ENCODE measurements at regions not wholly inside any gene's neighbourhood (a gene's known extent, or its start where the extent isn't known, plus 50 kb on each side); places are given as distances from the start of the nearest gene placed in this dataset.
"Not testable (repeated sequence)": the region's sequence is repeated elsewhere in the genome, so short reads cannot be mapped to it uniquely, and the experiment has no call there.

- dilution Hi-C loops (cut with MboI; ENCODE audit: extremely low pct_ligation_motif_present, low sequenced_read_pairs), result no loop called here
- FAIRE-seq (no peak), DNase-seq (ENCODE audit: low read depth, low spot score) (no peak)
- Histone ChIP-seq H3K4me3 (ENCODE audit: control insufficient read depth in 2 of 3, extremely low read depth in 1 of 3, insufficient read depth in 2 of 3, low read depth in 1 of 3, low read length in 3 of 3) (no peak overlapping the region), H3K79me2 (ENCODE audit: control insufficient read depth, insufficient read depth, low read length) (no peaks in the 10 kb centered on the region), H2AFZ (ENCODE audit: control insufficient read depth, low read length) (no peak overlapping the region), H3K4me1 (ENCODE audit: control insufficient read depth, extremely low read depth, insufficient read depth, low read length) (no peaks in the 10 kb centered on the region), H3K9me1 (ENCODE audit: control insufficient read depth, extremely low read depth, insufficient read depth, low read length) (no peaks in the 10 kb centered on the region), H3K27me3 (ENCODE audit: control insufficient read depth, extremely low read depth, insufficient read depth, low read length) (no peaks in the 10 kb centered on the region), H4K20me1 (ENCODE audit: control insufficient read depth, extremely low read depth, insufficient read depth, low read length) (no peaks in the 10 kb centered on the region), H3K27ac (ENCODE audit: control insufficient read depth, insufficient read depth, low read length) (no peak overlapping the region), H3K9ac (ENCODE audit: control insufficient read depth, extremely low read depth, insufficient read depth, low read length) (no peak overlapping the region), H3K36me3 (ENCODE audit: control insufficient read depth in 2 of 2, extremely low read depth in 1 of 2, insufficient read depth in 2 of 2, low read length in 2 of 2) (no peaks in the 10 kb centered on the region), H3K4me2 (ENCODE audit: control insufficient read depth, extremely low read depth, insufficient read depth, low read depth, low read length) (no peak overlapping the region), H3K9me3 (ENCODE audit: control insufficient read depth, low read depth, low read length) (peaks cover 2% of the 10 kb centered on the region)
- no peak for TF ChIP-seq EZH2 (IDR thresholded peaks at IDR 0.05; ENCODE audit: low read length)
- TF ChIP-seq CTCF (optimal IDR thresholded peaks at IDR 0.05 in 1 of 3, IDR thresholded peaks at IDR 0.05 in 1 of 3, conservative IDR thresholded peaks at IDR 0.05 in 1 of 3; ENCODE audit: extremely low read depth in 1 of 3, insufficient read depth in 2 of 3, low read length in 3 of 3), result no peak
Measured at GRCh38 chr16:26464576-26465266, 602.0 kb upstream of the C16orf82 start.

GRCh38 chr16:26474405-26474804 lies 592.3 kb upstream of the C16orf82 start:
- H4K20me1 ChIP-seq (ENCODE audit: control insufficient read depth, extremely low read depth, insufficient read depth, low read length); H3K9me1 ChIP-seq (ENCODE audit: control insufficient read depth, extremely low read depth, insufficient read depth, low read length); H3K4me2 ChIP-seq (ENCODE audit: control insufficient read depth, extremely low read depth, insufficient read depth, low read depth, low read length); H3K9me3 ChIP-seq (ENCODE audit: control insufficient read depth, low read depth, low read length); H3K4me3 ChIP-seq (ENCODE audit: control insufficient read depth in 2 of 3, extremely low read depth in 1 of 3, insufficient read depth in 2 of 3, low read depth in 1 of 3, low read length in 3 of 3); H3K27me3 ChIP-seq (ENCODE audit: control insufficient read depth, extremely low read depth, insufficient read depth, low read length); dilution Hi-C loops (cut with MboI; ENCODE audit: extremely low pct_ligation_motif_present, low sequenced_read_pairs); DNase-seq (ENCODE audit: low read depth, low spot score); H3K79me2 ChIP-seq (ENCODE audit: control insufficient read depth, insufficient read depth, low read length); H3K36me3 ChIP-seq (ENCODE audit: control insufficient read depth in 2 of 2, extremely low read depth in 1 of 2, insufficient read depth in 2 of 2, low read length in 2 of 2); H2AFZ ChIP-seq (ENCODE audit: control insufficient read depth, low read length); H3K4me1 ChIP-seq (ENCODE audit: control insufficient read depth, extremely low read depth, insufficient read depth, low read length); H3K9ac ChIP-seq (ENCODE audit: control insufficient read depth, extremely low read depth, insufficient read depth, low read length); H3K27ac ChIP-seq (ENCODE audit: control insufficient read depth, insufficient read depth, low read length); FAIRE-seq: not testable (repeated sequence)

GRCh38 chr16:26475596-26475995 lies 591.1 kb upstream of the C16orf82 start:
- Histone ChIP-seq H4K20me1 (ENCODE audit: control insufficient read depth, extremely low read depth, insufficient read depth, low read length) (no peaks in the 10 kb centered on the region), H3K4me1 (ENCODE audit: control insufficient read depth, extremely low read depth, insufficient read depth, low read length) (no peaks in the 10 kb centered on the region), H3K9me1 (ENCODE audit: control insufficient read depth, extremely low read depth, insufficient read depth, low read length) (no peaks in the 10 kb centered on the region), H3K9ac (ENCODE audit: control insufficient read depth, extremely low read depth, insufficient read depth, low read length) (no peak overlapping the region), H3K9me3 (ENCODE audit: control insufficient read depth, low read depth, low read length) (no peaks in the 10 kb centered on the region), H3K27me3 (ENCODE audit: control insufficient read depth, extremely low read depth, insufficient read depth, low read length) (no peaks in the 10 kb centered on the region), H3K36me3 (ENCODE audit: control insufficient read depth in 2 of 2, extremely low read depth in 1 of 2, insufficient read depth in 2 of 2, low read length in 2 of 2) (no peaks in the 10 kb centered on the region), H3K4me2 (ENCODE audit: control insufficient read depth, extremely low read depth, insufficient read depth, low read depth, low read length) (no peak overlapping the region), H2AFZ (ENCODE audit: control insufficient read depth, low read length) (no peak overlapping the region), H3K79me2 (ENCODE audit: control insufficient read depth, insufficient read depth, low read length) (no peaks in the 10 kb centered on the region), H3K27ac (ENCODE audit: control insufficient read depth, insufficient read depth, low read length) (no peak overlapping the region), H3K4me3 (ENCODE audit: control insufficient read depth in 2 of 3, extremely low read depth in 1 of 3, insufficient read depth in 2 of 3, low read depth in 1 of 3, low read length in 3 of 3) (no peak overlapping the region)
- TF ChIP-seq EZH2 (IDR thresholded peaks at IDR 0.05; ENCODE audit: low read length), result no peak
- TF ChIP-seq CTCF (optimal IDR thresholded peaks at IDR 0.05 in 1 of 3, IDR thresholded peaks at IDR 0.05 in 1 of 3, conservative IDR thresholded peaks at IDR 0.05 in 1 of 3; ENCODE audit: extremely low read depth in 1 of 3, insufficient read depth in 2 of 3, low read length in 3 of 3), result no peak
- FAIRE-seq (no peak), DNase-seq (ENCODE audit: low read depth, low spot score) (no peak)
- dilution Hi-C loops (cut with MboI; ENCODE audit: extremely low pct_ligation_motif_present, low sequenced_read_pairs), result no loop called here
